Transverse colon (tissue), 4 donors: ENCODE measurements at regions not wholly inside any gene's neighbourhood (a gene's known extent, or its start where the extent isn't known, plus 50 kb on each side); places are given as distances from the start of the nearest gene placed in this dataset.

Experiments used
- DNase-seq: peaks from one replicate; pipeline ENCODE4 v3.0.0-alpha.2; 2019
- H3K27ac ChIP-seq, 4 donors: fragments of 200-600 bp; sonication (generic); 2 replicates each; pipeline ENCODE4 v1.5.1; 2016 to 2018; ENCODE audit warnings: inconsistent platforms in 4 of 4
- H3K27me3 ChIP-seq: fragments of 200-600 bp; sonication (generic); 2 replicates; pipeline ENCODE4 v1.5.1; 2017; ENCODE audit warnings: inconsistent platforms
- H3K36me3 ChIP-seq, 4 donors: fragments of 200-600 bp; sonication (generic); 2 replicates each; pipeline ENCODE4 v1.5.1; 2017 to 2019; ENCODE audit warnings: inconsistent platforms in 4 of 4
- H3K4me1 ChIP-seq, 4 donors: fragments of 200-600 bp; sonication (generic); 2 replicates each; pipeline ENCODE4 v1.5.1; 2017 to 2020; ENCODE audit warnings: inconsistent platforms in 4 of 4
- H3K4me3 ChIP-seq, 4 donors: fragments of 200-600 bp; sonication (generic); 1 replicate in 1 of 4; 2 replicates in 3 of 4; pipeline versions ENCODE4 v1.5.1 to v1.6.1; 2017 to 2019; ENCODE audit warnings: inconsistent platforms in 4 of 4
- H3K9me3 ChIP-seq, 2 donors: fragments of 200-600 bp; sonication (generic); 2 replicates each; pipeline ENCODE4 v1.5.1; 2017 to 2019; ENCODE audit warnings: inconsistent platforms in 2 of 2
- CTCF ChIP-seq, 5 experiments: fragments of 200-600 bp in 3 of 5; fragments of 450-650 bp in 2 of 5; sonication (generic) in 3 of 5; IDR thresholded peaks; 1 replicate in 2 of 5; 2 replicates in 3 of 5; pipeline ENCODE4 v1.5.1; 2016 to 2017; ENCODE audit warnings: antibody characterized with exemption in 5 of 5, inconsistent platforms in 3 of 5, mild to moderate bottlenecking in 2 of 5, moderate library complexity in 1 of 5
- EP300 ChIP-seq: sonication (generic); formaldehyde crosslinking; IDR thresholded peaks from one replicate; pipeline ENCODE4 v1.6.1; 2017; ENCODE audit warnings: antibody characterized with exemption, low read depth
- POLR2A ChIP-seq: fragments of 450-650 bp; IDR thresholded peaks from one replicate; pipeline ENCODE4 v1.6.1; 2016; ENCODE audit warnings: antibody characterized with exemption, mild to moderate bottlenecking, moderate library complexity
- POLR2AphosphoS5 ChIP-seq, 3 donors: sonication (generic); formaldehyde crosslinking; IDR thresholded peaks; one replicate each; pipeline ENCODE4 v1.6.1; 2016; ENCODE audit warnings: antibody characterized with exemption in 3 of 3
- WGBS, 2 donors: methylation state at CpG; one replicate each; pipeline ENCODE4 v1.1.5; 2018; ENCODE audit warnings: low coverage in 1 of 2; 5-methylcytosine and 5-hydroxymethylcytosine counted together
- in situ Hi-C, 4 donors: fragments of 200-750 bp; cut with MboI; loops; one replicate each; pipeline versions ENCODE4 v1.15.0 to v1.15.1; 2017; ENCODE audit warnings: low sequenced_read_pairs in 3 of 4, low pct_ligation_motif_present in 1 of 4, low pct_unique_long_range_greater_than_20kb in 1 of 4
- intact Hi-C: fragments of 100-400 bp; cut with DNase I; formaldehyde crosslinking; loops from one replicate; pipeline ENCODE4 v1.15.1; 2023; ENCODE audit warnings: low total_unique reads

GRCh38 chr1:4079815-4080214 is 179.7 kb upstream of the C1orf174 start:
- no peak overlapping the region for H3K27ac ChIP-seq
- H3K36me3 ChIP-seq, result no peaks in the 10 kb centered on the region
- intact Hi-C loops (no loop called here), in situ Hi-C loops (loop anchor here in 1 of 4 donors (10.0 kb wide), 1 partner anchor 65 kb away; no protein-coding TSS in a partner anchor)
- TF ChIP-seq EP300 (no peak), POLR2A (no peak), POLR2AphosphoS5 (IDR thresholded peaks at IDR 0.05) (no peak), CTCF (IDR thresholded peaks at IDR 0.05) (no peak)
- no peak for DNase-seq
- H3K9me3 ChIP-seq, result no peaks in the 10 kb centered on the region
- no peaks in the 10 kb centered on the region for H3K4me1 ChIP-seq
- H3K27me3 ChIP-seq, result peaks cover 3% of the 10 kb centered on the region
- 72% methylated on average over 5 of the region's 5 CpGs; no CpG with 5 or more reads in 1 of the 2 donors for WGBS, 2 donors
- no peak overlapping the region for H3K4me3 ChIP-seq

- no peak for DNase-seq
- intact Hi-C loops, result no loop called here
- Histone ChIP-seq H3K4me3 (no peak overlapping the region), H3K4me1 (no peaks in the 10 kb centered on the region), H3K27ac (no peak overlapping the region), H3K27me3 (no peaks in the 10 kb centered on the region), H3K9me3 (no peaks in the 10 kb centered on the region), H3K36me3 (no peaks in the 10 kb centered on the region)
- TF ChIP-seq CTCF (IDR thresholded peaks at IDR 0.05) (no peak), POLR2A (no peak)
- in situ Hi-C loops, result no loop called here
- WGBS, 2 donors, result 67 to 75% methylated on average over 5 to 23 of the region's 23 CpGs
Observed at GRCh38 chr1:4081806-4082711, 182.0 kb upstream of the C1orf174 start.

- intact Hi-C loops (no loop called here), in situ Hi-C loops (no loop called here)
- H3K27ac ChIP-seq, result no peak overlapping the region
- no peak overlapping the region for H3K4me3 ChIP-seq
- TF ChIP-seq POLR2A, result no peak
- no peak for TF ChIP-seq EP300
- no peak for TF ChIP-seq POLR2AphosphoS5 (IDR thresholded peaks at IDR 0.05)
- no peak for TF ChIP-seq CTCF (IDR thresholded peaks at IDR 0.05)
- H3K4me1 ChIP-seq, result no peaks in the 10 kb centered on the region
- DNase-seq, result no peak
- no peaks in the 10 kb centered on the region for H3K27me3 ChIP-seq
- WGBS, 2 donors, result 29 to 67% methylated on average over 8 to 18 of the region's 18 CpGs
- H3K36me3 ChIP-seq, result no peaks in the 10 kb centered on the region
- H3K9me3 ChIP-seq, result no peaks in the 10 kb centered on the region
Observed at GRCh38 chr1:4083231-4084047, 183.4 kb upstream of the C1orf174 start.

- Histone ChIP-seq H3K9me3 (no peaks in the 10 kb centered on the region), H3K4me3 (no peak overlapping the region), H3K4me1 (no peaks in the 10 kb centered on the region), H3K27me3 (no peaks in the 10 kb centered on the region), H3K36me3 (no peaks in the 10 kb centered on the region), H3K27ac (no peak overlapping the region)
- 9 to 40% methylated on average over 6 of the region's 6 CpGs for WGBS, 2 donors
- no peak for TF ChIP-seq POLR2A
- no peak for TF ChIP-seq CTCF (IDR thresholded peaks at IDR 0.05)
- no peak for TF ChIP-seq EP300
- no peak for TF ChIP-seq POLR2AphosphoS5 (IDR thresholded peaks at IDR 0.05)
- in situ Hi-C loops (no loop called here), intact Hi-C loops (no loop called here)
- DNase-seq, result no peak
Observed at GRCh38 chr1:4084048-4084431, 184.0 kb upstream of the C1orf174 start.
